GM19238 (cell line): ENCODE measurements at regions not wholly inside any gene's neighbourhood (a gene's known extent, or its start where the extent isn't known, plus 50 kb on each side); places are given as distances from the start of the nearest gene placed in this dataset.

Source experiments
- DNase-seq: peaks from one replicate; pipeline ENCODE4 v3.0.0; 2011; ENCODE audit warnings: low spot score; ENCODE audit not compliant: insufficient read length

- DNase-seq, result no peak
These were observed 107.1 kb upstream of the TSHZ2 start for GRCh38 chr20:52864916-52865605.

GRCh38 chr20:52859156-52859876, 112.8 kb upstream of the TSHZ2 start:
- no peak for DNase-seq

- DNase-seq, result no peak
These were observed 119.4 kb upstream of the TSHZ2 start for GRCh38 chr20:52852714-52853113.

- DNase-seq, result no peak
These were observed 124.3 kb upstream of the TSHZ2 start for GRCh38 chr20:52847731-52848359.

GRCh38 chr20:52847029-52847660, 125.0 kb upstream of the TSHZ2 start:
- DNase-seq, result no peak

GRCh38 chr20:52845044-52845443, 127.1 kb upstream of the TSHZ2 start:
- no peak for DNase-seq

GRCh38 chr20:52843425-52843824, 128.7 kb upstream of the TSHZ2 start:
- no peak for DNase-seq

- DNase-seq, result no peak
These were observed 131.2 kb upstream of the TSHZ2 start for GRCh38 chr20:52841003-52841402.

- no peak for DNase-seq
These were observed 132.1 kb upstream of the TSHZ2 start for GRCh38 chr20:52840041-52840440.

GRCh38 chr20:52838510-52839241, 133.5 kb upstream of the TSHZ2 start:
- DNase-seq, result no peak

GRCh38 chr20:52837378-52837777, 134.8 kb upstream of the TSHZ2 start:
- no peak for DNase-seq

- no peak for DNase-seq
These were observed 138.3 kb upstream of the TSHZ2 start for GRCh38 chr20:52833901-52834300.

GRCh38 chr20:52832151-52832774, 139.9 kb upstream of the TSHZ2 start:
- no peak for DNase-seq

- DNase-seq, result no peak
These were observed 141.6 kb upstream of the TSHZ2 start for GRCh38 chr20:52830598-52830997.

- DNase-seq, result no peak
These were observed 143.0 kb upstream of the TSHZ2 start for GRCh38 chr20:52829111-52829510.

GRCh38 chr20:52828199-52828598, 144.0 kb upstream of the TSHZ2 start:
- DNase-seq, result no peak

- DNase-seq, result no peak
These were observed 145.4 kb upstream of the TSHZ2 start for GRCh38 chr20:52826722-52827121.

- no peak for DNase-seq
These were observed 145.8 kb upstream of the TSHZ2 start for GRCh38 chr20:52826321-52826720.

GRCh38 chr20:52824494-52825216, 147.5 kb upstream of the TSHZ2 start:
- no peak for DNase-seq

- no peak for DNase-seq
These were observed 148.9 kb upstream of the TSHZ2 start for GRCh38 chr20:52823303-52823702.
